WTC11 (cell line): ENCODE measurements at regions not wholly inside any gene's neighbourhood (a gene's known extent, or its start where the extent isn't known, plus 50 kb on each side); places are given as distances from the start of the nearest gene placed in this dataset.

Experiments used
- FOXJ3 ChIP-seq: sonication (generic); formaldehyde crosslinking; IDR thresholded peaks from 2 replicates; pipeline ENCODE4 v1.9.0; 2021; ENCODE audit warnings: missing genetic modification reagents, mild to moderate bottlenecking, borderline replicate concordance
- SMAD3 ChIP-seq: sonication (generic); formaldehyde crosslinking; IDR thresholded peaks from 2 replicates; pipeline ENCODE4 v1.8.0; 2022; ENCODE audit warnings: missing genetic modification reagents, mild to moderate bottlenecking, borderline replicate concordance
- TEAD1 ChIP-seq: sonication (generic); formaldehyde crosslinking; IDR thresholded peaks from 2 replicates; pipeline ENCODE4 v1.8.0; 2022; ENCODE audit warnings: mild to moderate bottlenecking, missing genetic modification reagents
- TF ChIP-seq, protein P1 (sequence below): sonication (generic); formaldehyde crosslinking; IDR thresholded peaks from 2 replicates; pipeline ENCODE4 v1.8.0; 2022; ENCODE audit warnings: missing genetic modification reagents
- TF ChIP-seq, protein P2 (sequence below): sonication (generic); formaldehyde crosslinking; IDR thresholded peaks from 2 replicates; pipeline ENCODE4 v1.8.1; 2023; ENCODE audit warnings: mild to moderate bottlenecking, missing genetic modification reagents

DNA sequence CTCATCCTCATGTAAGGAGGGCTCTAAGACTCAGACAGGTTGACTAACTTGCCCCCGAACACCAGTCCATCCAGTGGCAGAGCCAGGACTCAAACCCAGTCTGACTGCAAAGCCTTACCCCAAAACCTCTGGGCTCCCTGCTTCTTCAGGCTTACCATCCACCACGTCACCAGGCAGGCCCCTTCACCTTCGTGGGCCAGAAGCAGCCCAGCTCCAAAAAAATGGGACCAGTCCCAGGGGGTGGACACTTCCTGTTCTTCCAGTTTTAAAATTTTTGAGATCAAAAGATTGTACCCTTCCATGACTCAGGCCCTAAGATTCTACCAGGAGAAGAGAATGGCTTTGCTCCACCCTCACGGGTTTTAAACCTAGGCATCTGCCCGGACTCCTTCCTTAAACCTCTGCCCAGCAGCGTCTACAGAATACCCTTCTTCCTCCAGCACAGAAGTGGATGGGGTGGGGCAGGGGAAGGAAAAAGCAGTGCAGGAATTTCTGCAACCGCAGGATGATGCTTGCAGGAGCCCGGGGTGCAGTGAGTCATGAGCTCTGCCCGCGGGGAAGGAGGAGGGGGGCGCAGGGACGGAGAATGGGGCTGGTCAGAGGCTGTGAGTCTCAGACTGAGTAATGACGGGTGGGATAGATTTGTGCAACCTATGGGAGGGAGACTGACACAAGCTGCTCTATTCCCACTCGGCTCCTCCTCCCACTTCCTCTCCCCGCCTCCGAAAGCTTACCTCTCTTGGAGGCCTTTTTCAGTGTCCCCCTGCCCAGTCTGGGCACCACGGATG is 50.4 kb upstream of the STXBP1 start (continued):
- TF ChIP-seq, protein P1, sequence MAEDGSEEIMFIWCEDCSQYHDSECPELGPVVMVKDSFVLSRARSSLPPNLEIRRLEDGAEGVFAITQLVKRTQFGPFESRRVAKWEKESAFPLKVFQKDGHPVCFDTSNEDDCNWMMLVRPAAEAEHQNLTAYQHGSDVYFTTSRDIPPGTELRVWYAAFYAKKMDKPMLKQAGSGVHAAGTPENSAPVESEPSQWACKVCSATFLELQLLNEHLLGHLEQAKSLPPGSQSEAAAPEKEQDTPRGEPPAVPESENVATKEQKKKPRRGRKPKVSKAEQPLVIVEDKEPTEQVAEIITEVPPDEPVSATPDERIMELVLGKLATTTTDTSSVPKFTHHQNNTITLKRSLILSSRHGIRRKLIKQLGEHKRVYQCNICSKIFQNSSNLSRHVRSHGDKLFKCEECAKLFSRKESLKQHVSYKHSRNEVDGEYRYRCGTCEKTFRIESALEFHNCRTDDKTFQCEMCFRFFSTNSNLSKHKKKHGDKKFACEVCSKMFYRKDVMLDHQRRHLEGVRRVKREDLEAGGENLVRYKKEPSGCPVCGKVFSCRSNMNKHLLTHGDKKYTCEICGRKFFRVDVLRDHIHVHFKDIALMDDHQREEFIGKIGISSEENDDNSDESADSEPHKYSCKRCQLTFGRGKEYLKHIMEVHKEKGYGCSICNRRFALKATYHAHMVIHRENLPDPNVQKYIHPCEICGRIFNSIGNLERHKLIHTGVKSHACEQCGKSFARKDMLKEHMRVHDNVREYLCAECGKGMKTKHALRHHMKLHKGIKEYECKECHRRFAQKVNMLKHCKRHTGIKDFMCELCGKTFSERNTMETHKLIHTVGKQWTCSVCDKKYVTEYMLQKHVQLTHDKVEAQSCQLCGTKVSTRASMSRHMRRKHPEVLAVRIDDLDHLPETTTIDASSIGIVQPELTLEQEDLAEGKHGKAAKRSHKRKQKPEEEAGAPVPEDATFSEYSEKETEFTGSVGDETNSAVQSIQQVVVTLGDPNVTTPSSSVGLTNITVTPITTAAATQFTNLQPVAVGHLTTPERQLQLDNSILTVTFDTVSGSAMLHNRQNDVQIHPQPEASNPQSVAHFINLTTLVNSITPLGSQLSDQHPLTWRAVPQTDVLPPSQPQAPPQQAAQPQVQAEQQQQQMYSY = no peak
- TF ChIP-seq TEAD1 = no peak
- TF ChIP-seq, protein P2, sequence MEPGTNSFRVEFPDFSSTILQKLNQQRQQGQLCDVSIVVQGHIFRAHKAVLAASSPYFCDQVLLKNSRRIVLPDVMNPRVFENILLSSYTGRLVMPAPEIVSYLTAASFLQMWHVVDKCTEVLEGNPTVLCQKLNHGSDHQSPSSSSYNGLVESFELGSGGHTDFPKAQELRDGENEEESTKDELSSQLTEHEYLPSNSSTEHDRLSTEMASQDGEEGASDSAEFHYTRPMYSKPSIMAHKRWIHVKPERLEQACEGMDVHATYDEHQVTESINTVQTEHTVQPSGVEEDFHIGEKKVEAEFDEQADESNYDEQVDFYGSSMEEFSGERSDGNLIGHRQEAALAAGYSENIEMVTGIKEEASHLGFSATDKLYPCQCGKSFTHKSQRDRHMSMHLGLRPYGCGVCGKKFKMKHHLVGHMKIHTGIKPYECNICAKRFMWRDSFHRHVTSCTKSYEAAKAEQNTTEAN (CRISPR knock-in tag) = no peak
- no peak for TF ChIP-seq SMAD3
- no peak for TF ChIP-seq FOXJ3
- TF ChIP-seq, all 79 proteins: peak for 0
